Keratinocyte (primary cell): ENCODE measurements at regions not wholly inside any gene's neighbourhood (a gene's known extent, or its start where the extent isn't known, plus 50 kb on each side); places are given as distances from the start of the nearest gene placed in this dataset.

Source experiments
- DNase-seq: peaks from one replicate; pipeline ENCODE4 v3.0.0-alpha.2; 2011; ENCODE audit warnings: low read depth, missing footprints, low spot score
- FAIRE-seq: peaks from 2 replicates; lab custom pipeline; 2011; peaks lifted over from hg19 to GRCh38; lab: Jason Lieb, UNC
- H2AFZ ChIP-seq: 2 replicates; pipeline ENCODE4 v1.6.0; 2012; ENCODE audit warnings: low read length, control low read depth, inconsistent platforms; ENCODE audit not compliant: control insufficient read depth
- H3K27ac ChIP-seq: 2 replicates; pipeline ENCODE4 v1.5.1; 2011; ENCODE audit warnings: low read length; ENCODE audit not compliant: control insufficient read depth, insufficient read depth
- H3K27me3 ChIP-seq: 3 replicates; pipeline ENCODE4 v1.6.0; 2011; ENCODE audit warnings: low read length; ENCODE audit not compliant: control insufficient read depth, insufficient read depth; ENCODE audit errors: extremely low read depth
- H3K36me3 ChIP-seq, 2 experiments: 2 replicates in 1 of 2; 3 replicates in 1 of 2; pipeline ENCODE4 v1.5.1; 2011; ENCODE audit warnings: low read length in 2 of 2, mild to moderate bottlenecking in 1 of 2; ENCODE audit not compliant: control insufficient read depth in 2 of 2, insufficient read depth in 2 of 2; ENCODE audit errors: extremely low read depth in 1 of 2
- H3K4me1 ChIP-seq: 3 replicates; pipeline ENCODE4 v1.5.1; 2011; ENCODE audit warnings: low read length; ENCODE audit not compliant: control insufficient read depth, insufficient read depth; ENCODE audit errors: extremely low read depth
- H3K4me2 ChIP-seq: 3 replicates; pipeline ENCODE4 v1.6.0; 2011; ENCODE audit warnings: low read depth, low read length; ENCODE audit not compliant: control insufficient read depth, insufficient read depth; ENCODE audit errors: extremely low read depth
- H3K4me3 ChIP-seq, 3 experiments: fragments of 200-600 bp in 1 of 3; sonication (generic) in 1 of 3; 2 replicates in 2 of 3; 3 replicates in 1 of 3; pipeline ENCODE4 v1.5.1; 2011 to 2016; ENCODE audit warnings: low read length in 3 of 3, mild to moderate bottlenecking in 3 of 3, control low read depth in 2 of 3, inconsistent platforms in 1 of 3, low read depth in 1 of 3, mixed read lengths in 1 of 3, mixed run types in 1 of 3, moderate library complexity in 1 of 3; ENCODE audit not compliant: control insufficient read depth in 2 of 3, insufficient read depth in 2 of 3; ENCODE audit errors: extremely low read depth in 1 of 3
- H3K79me2 ChIP-seq: 2 replicates; pipeline ENCODE4 v1.6.0; 2012; ENCODE audit warnings: low read length; ENCODE audit not compliant: control insufficient read depth, insufficient read depth
- H3K9ac ChIP-seq: 3 replicates; pipeline ENCODE4 v1.6.0; 2011; ENCODE audit warnings: low read length; ENCODE audit not compliant: control insufficient read depth, insufficient read depth; ENCODE audit errors: extremely low read depth
- H3K9me1 ChIP-seq: 3 replicates; pipeline ENCODE4 v1.6.0; 2011; ENCODE audit warnings: low read length; ENCODE audit not compliant: control insufficient read depth, insufficient read depth; ENCODE audit errors: extremely low read depth
- H3K9me3 ChIP-seq: 2 replicates; pipeline ENCODE4 v1.5.1; 2012; ENCODE audit warnings: low read depth, low read length; ENCODE audit not compliant: control insufficient read depth
- H4K20me1 ChIP-seq: 3 replicates; pipeline ENCODE4 v1.6.0; 2011; ENCODE audit warnings: low read length; ENCODE audit not compliant: control insufficient read depth, insufficient read depth; ENCODE audit errors: extremely low read depth
- CTCF ChIP-seq, 3 experiments: IDR thresholded peaks in 1 of 3; conservative IDR thresholded peaks in 1 of 3; optimal IDR thresholded peaks in 1 of 3; 2 replicates in 2 of 3; 3 replicates in 1 of 3; pipeline versions ENCODE3 to v1.5.1; 2011; ENCODE audit warnings: low read length in 3 of 3, mild to moderate bottlenecking in 3 of 3, moderate library complexity in 2 of 3, control low read depth in 1 of 3, inconsistent platforms in 1 of 3; ENCODE audit not compliant: insufficient read depth in 2 of 3; ENCODE audit errors: extremely low read depth in 1 of 3
- EZH2 ChIP-seq: IDR thresholded peaks from one replicate; pipeline ENCODE4 v1.6.1; 2012; ENCODE audit warnings: inconsistent platforms, mild to moderate bottlenecking, low read length, moderate library complexity
- dilution Hi-C: fragments of 300-500 bp; cut with MboI; formaldehyde crosslinking; loops from one replicate; pipeline ENCODE4 v1.7.0; 2020; ENCODE audit warnings: low sequenced_read_pairs; ENCODE audit not compliant: extremely low pct_ligation_motif_present

- Histone ChIP-seq H3K27ac (no peak overlapping the region), H4K20me1 (no peaks in the 10 kb centered on the region), H3K4me3 (no peak overlapping the region), H3K9me1 (no peaks in the 10 kb centered on the region), H3K4me1 (no peaks in the 10 kb centered on the region), H3K36me3 (no peaks in the 10 kb centered on the region), H3K27me3 (no peaks in the 10 kb centered on the region), H3K4me2 (no peak overlapping the region), H3K9ac (no peak overlapping the region), H2AFZ (no peak overlapping the region), H3K79me2 (no peaks in the 10 kb centered on the region), H3K9me3 (no peaks in the 10 kb centered on the region)
- no peak for TF ChIP-seq CTCF (optimal IDR thresholded peaks at IDR 0.05 in 1 of 3, IDR thresholded peaks at IDR 0.05 in 1 of 3, conservative IDR thresholded peaks at IDR 0.05 in 1 of 3; ENCODE audit: extremely low read depth in 1 of 3, insufficient read depth in 2 of 3, low read length in 3 of 3)
- no peak for TF ChIP-seq EZH2
- no peak for FAIRE-seq
- no peak for DNase-seq
- dilution Hi-C loops = no loop called here
Observed at GRCh38 chr6:145557474-145557873, 177.8 kb downstream of the EPM2A start.

GRCh38 chr6:145559836-145560235, 175.5 kb downstream of the EPM2A start:
- peak; percentile 26 for FAIRE-seq

More at GRCh38 chr6:145559836-145560235, 175.5 kb downstream of the EPM2A start:
- TF ChIP-seq EZH2 (no peak), CTCF (optimal IDR thresholded peaks at IDR 0.05 in 1 of 3, IDR thresholded peaks at IDR 0.05 in 1 of 3, conservative IDR thresholded peaks at IDR 0.05 in 1 of 3; ENCODE audit: extremely low read depth in 1 of 3, insufficient read depth in 2 of 3, low read length in 3 of 3) (no peak)
- no peak overlapping the region for H2AFZ ChIP-seq
- H3K9me3 ChIP-seq = no peaks in the 10 kb centered on the region
- H3K4me3 ChIP-seq = no peak overlapping the region
- H3K79me2 ChIP-seq = no peaks in the 10 kb centered on the region
- H3K27ac ChIP-seq = no peak overlapping the region
- no peaks in the 10 kb centered on the region for H3K4me1 ChIP-seq
- no peak overlapping the region for H3K4me2 ChIP-seq
- H3K9ac ChIP-seq = no peak overlapping the region
- no peaks in the 10 kb centered on the region for H3K9me1 ChIP-seq
- dilution Hi-C loops = no loop called here
- no peaks in the 10 kb centered on the region for H4K20me1 ChIP-seq
- DNase-seq = no peak
- no peaks in the 10 kb centered on the region for H3K27me3 ChIP-seq
- H3K36me3 ChIP-seq = no peaks in the 10 kb centered on the region
